Hematopoietic multipotent progenitor cell treated with erythropoietin and hydrocortisone succinate and interleukin-3 and kit ligand, for 15 days (in vitro differentiated cells): ENCODE measurements at regions not wholly inside any gene's neighbourhood (a gene's known extent, or its start where the extent isn't known, plus 50 kb on each side); places are given as distances from the start of the nearest gene placed in this dataset.

Experiments
- DNase-seq: peaks from one replicate; pipeline ENCODE4 v3.0.0-alpha.2; 2015; ENCODE audit warnings: low spot score

DNA sequence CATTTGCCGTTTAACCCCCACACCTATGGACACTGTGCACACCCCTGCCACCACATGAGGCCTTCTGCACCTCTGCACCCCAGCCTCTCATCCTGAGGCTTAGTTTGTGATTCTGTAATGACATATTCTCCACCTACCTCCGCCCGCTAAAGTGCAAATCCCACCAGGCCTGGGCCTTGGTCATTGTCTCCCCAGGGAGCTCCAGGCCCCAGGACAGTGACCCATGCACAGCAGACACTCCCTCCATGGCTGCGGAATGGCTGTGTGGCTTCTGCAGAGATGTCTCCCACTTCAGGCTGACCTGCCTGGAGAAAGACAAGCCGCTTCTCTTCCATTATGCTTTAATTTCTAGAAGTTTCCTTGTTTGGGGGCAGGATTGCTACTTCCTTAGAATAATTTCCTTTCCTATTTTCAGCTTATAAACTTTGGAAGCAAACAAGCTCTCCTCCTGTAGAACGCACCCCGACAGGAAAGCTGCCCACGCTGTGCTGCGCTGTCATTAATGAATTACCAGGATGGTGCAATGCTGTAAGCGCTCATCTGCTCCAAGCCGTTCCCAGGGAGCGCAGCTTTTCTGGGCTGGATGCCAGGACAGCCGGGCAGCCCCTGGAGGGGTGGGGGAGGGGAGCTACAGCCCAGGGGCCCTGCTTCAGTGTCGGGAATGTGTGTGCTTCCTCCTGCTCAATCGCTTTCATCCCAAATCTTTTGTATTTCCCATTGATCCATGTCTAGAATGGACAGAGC, 618.0 kb downstream of the BRD1 start:
- no peak for DNase-seq

- no peak for DNase-seq
Observed at GRCh38 chr22:49208768-49209252, 618.9 kb downstream of the BRD1 start.

- no peak for DNase-seq
Observed at GRCh38 chr22:49208004-49208402, 619.7 kb downstream of the BRD1 start.

DNA sequence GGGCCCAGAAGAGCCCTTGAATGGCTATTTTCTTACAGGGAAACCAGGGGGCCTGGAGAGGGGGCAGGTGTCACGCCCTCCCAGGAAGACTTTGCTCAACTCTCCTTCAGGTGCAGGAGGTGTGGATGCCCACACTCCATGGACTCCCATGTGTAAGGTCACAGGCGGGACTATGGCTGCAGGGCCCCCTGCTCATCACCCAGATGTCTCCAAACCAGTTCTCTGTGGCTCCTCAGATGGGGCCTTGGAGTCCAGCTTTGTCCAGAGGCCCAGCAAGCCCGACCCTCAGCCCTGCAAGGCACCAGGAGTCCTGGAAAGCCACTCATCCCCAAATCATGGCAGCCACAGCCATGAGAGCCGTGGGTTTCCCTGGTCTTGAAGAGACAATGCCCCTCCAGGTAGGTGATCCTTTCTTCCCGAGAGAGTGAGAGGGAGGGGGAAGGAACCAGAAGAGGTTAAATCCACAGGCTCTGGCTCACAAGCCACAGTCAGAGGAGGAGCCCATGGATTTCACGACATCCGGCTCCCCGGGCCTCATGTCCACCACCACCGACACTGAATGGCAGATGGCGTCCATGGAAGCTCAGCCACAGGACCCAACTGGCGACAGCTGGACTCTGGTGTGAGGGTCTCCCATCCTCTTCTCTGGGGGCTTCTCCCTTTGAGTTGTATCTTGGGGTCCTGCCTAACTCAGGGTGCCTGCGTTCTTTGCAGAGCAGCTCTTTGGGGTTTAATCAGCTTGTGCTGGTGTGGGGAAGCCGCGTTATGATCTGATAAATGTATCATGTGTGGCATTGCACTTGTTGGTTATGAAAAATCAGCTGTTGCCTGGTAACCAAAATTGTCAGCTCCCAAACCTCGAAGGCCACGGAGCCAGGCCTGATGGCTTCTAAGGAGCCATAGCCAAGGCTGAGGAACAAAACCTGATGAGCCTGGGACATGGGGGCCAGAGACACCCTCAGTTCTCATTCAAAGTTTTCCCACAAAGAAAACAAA, 620.4 kb downstream of the BRD1 start:
- DNase-seq: no peak

GRCh38 chr22:49206281-49206680, 621.4 kb downstream of the BRD1 start:
- DNase-seq: no peak

DNA sequence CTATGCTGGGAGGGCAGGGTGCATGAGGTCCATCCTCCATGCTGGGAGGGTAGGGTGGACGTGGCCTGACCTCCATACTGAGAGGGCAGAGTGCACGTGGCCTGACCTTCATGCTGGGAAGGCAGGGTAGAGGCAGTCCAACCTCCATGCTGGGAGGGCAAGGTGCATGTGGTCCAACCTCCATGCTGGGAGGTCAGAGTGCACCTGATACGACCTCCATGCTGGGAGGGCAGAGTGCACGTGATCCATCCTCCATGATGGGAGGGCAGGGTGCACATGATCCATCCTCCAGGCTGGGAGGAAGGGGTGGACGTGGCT, 622.2 kb downstream of the BRD1 start:
- DNase-seq: no peak

DNA sequence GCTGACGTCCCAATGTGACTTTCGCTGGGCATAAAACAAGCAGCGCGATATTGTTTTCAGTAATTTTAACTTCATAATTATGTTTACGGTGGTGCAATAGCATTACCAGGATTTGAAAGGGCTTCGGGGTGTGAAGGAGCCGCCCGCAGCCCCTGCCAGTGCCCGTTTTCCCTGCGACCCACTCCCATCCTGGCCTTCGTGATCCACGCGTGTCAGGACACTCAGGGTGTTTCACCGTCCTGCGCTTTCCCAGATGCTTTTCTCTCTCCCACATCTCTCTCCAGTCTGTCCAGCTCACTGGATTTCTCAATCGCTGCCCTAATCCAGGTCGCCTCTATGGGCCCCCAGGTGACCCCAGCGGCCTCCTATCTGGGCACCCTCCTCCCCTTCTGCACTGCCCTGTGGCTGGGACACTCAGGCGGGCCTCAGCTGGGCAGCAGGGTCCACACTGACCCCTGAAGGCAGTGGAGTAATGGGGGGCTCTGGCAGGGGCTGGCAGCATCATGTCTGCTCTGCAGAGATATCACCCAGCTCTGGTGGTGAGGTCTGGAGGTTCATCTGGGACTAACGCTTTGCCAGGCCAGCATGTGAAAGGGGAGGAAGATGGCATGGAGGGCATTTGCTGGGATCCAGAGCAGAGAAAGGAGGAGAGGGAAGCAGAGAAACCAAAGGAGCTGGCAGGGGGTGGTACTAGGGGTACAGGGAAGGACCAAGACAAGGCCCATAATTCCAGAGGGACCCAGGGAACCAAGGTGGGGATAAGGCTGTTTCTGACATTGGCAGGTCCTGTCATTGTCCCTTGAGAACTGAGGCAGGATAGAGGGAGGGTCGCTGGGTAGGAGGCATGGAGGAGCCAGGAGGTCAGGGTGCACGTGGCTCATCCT, 622.8 kb downstream of the BRD1 start:
- DNase-seq: no peak

- no peak for DNase-seq
Observed at GRCh38 chr22:49203859-49204598, 623.6 kb downstream of the BRD1 start.

GRCh38 chr22:49203091-49203858, 624.4 kb downstream of the BRD1 start:
- no peak for DNase-seq

- no peak for DNase-seq
Observed at GRCh38 chr22:49202226-49202625, 625.4 kb downstream of the BRD1 start.

- DNase-seq: no peak
Observed at GRCh38 chr22:49201046-49201970, 626.4 kb downstream of the BRD1 start.

GRCh38 chr22:49199224-49199623, 628.4 kb downstream of the BRD1 start:
- no peak for DNase-seq

DNA sequence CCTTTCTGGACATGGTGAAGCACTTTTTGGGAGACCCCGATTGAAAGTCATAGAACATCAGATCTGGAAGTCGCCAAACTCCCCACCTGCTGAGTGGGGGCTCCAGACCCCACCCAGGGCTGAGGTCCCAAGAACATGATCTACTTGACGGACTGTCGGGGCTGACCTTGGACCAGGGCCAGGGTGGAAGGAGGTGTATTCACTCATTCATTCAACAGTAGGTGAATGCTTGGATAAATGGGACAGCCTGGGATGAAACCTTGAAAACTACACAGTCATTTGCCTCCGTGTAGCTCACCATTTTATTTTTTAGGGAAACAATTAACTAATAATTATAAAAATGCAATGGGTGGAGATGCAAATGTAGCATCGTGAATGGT, 629.0 kb downstream of the BRD1 start:
- DNase-seq: no peak

DNA sequence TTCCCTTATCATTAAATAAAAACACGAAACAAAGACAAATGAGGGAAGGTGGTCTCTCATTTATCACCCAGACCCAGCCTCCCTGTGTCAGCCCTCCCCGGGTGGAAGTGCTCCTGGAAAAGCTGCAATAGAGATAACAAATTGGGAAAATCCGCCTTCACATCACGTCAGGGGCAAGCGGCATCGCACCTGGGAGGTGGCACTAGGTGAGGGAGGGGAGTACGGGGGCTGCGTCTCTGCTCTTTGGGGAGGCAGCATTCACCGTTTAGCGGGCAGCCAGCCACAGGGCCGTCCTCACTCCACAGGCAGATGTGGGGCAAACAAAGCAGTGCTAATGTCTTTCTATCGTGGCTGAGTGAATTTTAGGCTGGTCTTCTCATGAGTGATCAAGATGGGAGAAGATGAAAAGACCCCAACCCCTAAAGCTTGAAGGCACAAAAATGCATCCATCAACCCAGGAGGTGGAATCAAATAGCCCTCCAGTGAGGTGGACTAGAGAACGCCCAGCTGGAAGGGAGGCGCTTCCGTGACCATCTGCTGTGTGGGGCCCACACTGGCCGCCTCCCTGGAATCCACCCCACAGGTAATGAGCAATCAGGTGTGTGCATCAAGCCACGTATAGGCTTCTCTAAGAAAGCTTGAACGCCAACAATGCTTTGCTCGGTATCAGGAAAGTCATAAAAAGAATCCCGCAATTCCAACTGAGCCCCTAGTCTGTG, 629.5 kb downstream of the BRD1 start:
- no peak for DNase-seq

- no peak for DNase-seq
Observed at GRCh38 chr22:49197505-49197904, 630.2 kb downstream of the BRD1 start.

DNA sequence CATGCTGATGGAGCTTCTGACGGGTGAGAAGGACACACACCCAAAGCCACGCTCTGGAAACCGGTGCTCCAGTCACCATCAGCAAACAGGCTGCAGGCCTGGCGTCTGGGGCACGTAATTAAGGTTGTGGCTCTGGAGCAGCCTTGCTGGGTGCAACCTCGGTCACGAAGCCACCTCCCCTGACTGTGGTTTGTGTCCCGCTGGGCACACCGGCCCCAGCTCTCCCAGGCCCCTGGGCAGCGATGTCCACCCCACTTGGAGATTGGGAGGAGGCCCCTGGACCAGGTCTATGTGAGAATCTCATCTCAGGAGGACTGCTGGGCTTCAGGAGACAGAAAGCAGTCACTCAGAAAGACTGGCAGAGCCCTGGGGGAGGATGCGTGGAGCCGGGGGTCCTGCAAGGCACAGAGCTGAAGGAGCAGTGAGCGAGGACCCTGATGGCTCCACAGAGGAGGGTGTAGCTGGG, 631.6 kb downstream of the BRD1 start:
- no peak for DNase-seq

DNA sequence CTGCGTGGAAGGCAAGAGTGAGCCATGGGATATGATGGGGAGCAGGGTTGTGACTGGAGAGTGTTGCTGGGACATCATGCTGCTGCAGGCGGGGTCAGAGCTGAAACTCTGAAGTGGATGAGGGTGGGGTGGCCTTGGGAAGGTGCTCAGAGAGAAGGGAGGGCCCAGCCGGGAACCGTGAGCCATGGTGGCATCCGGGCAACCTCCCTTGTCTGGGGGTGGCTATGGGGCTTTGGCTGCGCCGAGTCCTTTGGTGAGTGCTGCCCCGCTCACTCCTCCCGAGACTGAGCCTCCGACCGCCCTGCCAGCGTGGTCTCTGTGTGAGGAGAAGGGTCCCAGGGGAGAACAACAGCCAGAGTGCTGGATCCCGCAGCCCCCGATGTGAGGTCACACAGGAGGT, 632.0 kb downstream of the BRD1 start:
- no peak for DNase-seq

GRCh38 chr22:49193901-49194465, 633.7 kb downstream of the BRD1 start:
- DNase-seq: no peak
